DMS114 treated with DMSO at 0.1 percent for 48 hours (cell line): ENCODE measurements at regions not wholly inside any gene's neighbourhood (a gene's known extent, or its start where the extent isn't known, plus 50 kb on each side); places are given as distances from the start of the nearest gene placed in this dataset.

Experiments used
- DNase-seq: peaks from one replicate; lab custom pipeline; 2025; ENCODE audit not compliant: unreplicated experiment; lab: John Stamatoyannopoulos, UW

DNA sequence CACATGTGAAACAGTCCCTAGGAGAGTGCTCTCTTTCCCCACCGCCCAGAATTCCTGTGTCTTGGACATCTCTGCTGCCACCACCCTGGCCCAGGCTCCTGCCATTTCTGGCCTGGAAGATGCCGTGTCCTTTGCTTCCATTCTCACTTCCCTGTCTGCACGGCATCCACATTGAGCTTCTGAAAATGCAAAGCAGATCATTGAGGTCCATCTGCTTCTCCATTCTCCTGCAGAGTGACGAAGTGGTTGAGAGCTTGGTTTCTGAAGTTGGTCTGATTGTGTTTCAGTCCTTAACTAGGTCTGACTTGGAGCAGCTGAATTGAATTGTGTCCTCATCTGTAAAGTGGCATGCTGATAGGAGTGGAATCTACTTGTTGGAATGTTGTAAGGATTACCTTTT is 98.7 kb upstream of the MGAT5 start:
- DNase-seq = no peak

DNA sequence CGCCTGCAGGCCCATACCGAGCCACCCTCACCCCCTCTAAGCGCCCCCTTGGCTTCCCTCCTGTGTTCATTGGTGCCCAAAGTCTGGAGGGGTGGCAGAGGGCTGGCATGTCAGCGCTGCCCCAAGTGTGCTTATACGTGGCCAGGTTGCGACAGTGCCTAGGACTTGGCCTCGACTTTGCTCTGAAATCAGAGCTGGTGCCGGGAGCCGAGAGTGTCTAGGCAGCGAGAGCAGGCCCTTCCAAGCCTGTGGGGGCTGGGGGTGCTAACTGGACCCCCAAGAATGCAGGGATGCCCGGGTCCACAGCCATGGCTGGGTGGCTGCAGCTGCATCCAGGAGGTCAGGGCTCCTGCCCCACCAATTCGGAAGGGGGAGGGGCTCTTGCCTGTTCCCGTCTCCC is 95.6 kb upstream of the MGAT5 start:
- no peak for DNase-seq

DNA sequence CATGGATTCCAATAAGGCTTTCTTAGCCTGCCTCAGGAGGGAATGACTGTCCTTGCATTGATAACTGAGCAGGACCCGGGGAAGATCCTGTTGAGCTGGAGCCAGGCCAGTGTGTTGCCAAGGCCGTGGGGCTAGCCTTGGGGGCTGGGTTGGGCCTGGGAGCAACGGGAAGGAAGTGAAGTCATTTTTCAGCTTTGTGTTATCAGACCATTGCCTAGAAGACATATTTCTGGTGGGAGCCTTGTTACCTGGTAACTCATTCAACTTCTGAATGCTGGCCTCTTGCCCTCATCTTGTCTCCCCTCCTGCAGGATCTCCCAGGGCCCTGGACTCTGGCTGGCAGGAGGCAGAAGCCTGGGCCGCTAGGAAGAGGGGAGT is 92.7 kb upstream of the MGAT5 start:
- no peak for DNase-seq

DNA sequence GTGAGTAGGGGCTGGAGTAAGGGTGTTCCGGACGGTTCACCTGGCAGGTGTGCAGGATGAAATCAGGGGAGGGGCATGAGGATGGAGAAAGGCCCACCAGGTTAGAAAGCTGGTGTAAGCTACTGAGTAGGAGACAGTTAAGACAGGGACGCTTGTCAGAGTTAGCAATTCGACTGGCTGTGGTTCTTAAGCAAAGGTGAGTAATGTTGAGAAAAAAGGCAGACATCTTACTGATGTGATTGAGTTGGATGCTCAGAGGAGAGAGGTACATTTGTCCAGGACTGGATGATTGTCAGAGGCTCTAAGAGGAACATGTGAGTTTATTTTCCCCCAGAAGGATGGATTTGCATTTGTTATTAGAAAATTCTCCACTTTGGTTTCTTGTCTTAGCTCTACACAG is 90.5 kb upstream of the MGAT5 start:
- DNase-seq = no peak

DNA sequence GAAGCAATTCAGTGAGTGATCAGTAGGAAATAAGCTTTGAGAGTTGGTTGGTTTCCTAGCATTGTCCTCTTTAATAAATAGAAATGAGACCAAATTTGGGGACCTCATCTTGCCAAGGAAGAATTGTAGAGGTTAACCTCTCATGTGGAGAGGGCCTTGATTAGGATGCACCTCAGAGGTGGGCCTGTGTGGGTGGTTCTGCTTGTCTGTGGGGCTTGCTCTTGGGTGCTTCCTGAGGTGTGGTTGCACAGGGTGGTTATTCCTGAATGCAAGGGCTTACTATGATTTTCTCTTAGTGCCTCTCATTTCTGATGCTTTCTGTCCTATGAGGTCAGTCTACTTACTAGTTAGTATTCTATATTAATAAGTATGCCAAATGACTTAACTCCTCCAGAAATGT is 89.6 kb upstream of the MGAT5 start:
- DNase-seq = no peak

DNA sequence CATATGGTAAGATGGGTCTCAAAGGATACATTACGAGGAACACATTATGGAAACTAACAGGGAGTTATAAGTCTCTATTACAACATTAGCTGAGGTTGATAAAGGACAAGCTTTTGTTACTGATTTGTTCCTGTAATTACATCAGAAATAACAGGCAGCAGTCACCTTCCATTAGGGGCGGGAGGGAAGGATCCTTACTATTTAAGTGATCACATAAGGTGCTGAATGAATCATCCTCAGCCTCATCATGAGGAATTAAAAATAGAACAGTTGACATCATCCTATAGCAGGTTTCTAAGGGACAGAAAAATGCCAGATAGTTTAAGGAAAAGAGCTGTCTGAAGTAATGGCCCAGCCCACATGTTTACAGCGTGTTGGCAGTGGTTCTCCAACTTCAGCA is 86.9 kb upstream of the MGAT5 start:
- no peak for DNase-seq

DNA sequence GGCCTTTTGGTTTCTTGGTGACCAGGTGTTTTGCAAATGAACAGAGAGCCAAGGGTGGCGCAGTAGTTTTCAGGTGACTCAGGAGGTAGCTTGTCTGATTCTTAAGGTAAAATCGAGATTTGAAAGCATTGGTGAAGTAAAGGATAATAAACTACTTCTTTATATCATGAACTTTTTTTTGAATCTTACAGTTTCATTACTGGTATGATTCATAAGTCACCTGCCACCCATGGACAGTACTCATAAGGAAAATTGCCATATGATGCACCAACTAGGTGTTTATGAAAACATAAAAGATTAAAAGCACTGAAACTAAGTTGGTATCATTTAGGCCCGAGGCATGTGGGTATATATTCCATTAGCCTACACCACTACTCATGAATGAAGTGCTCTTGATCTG is 84.1 kb upstream of the MGAT5 start:
- no peak for DNase-seq

DNA sequence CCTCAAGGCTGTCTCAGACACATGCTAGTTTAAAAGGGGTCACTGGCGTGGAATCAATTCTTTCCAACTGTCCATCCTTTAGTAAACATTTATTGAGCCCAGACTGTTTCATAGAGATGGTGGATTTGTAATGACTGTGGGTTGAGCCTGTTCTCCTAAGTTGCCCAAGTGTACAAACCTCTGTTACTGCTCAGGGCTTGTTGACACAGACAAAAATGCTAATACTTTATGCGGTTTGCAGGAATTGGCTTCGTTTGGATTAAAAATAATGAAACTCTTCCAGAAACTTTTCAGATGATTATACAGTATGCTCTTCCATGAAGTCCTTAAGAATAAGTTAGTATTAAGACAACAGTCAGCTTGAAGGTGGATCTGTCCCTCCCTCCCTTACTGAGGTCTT is 83.6 kb upstream of the MGAT5 start:
- DNase-seq = no peak

DNA sequence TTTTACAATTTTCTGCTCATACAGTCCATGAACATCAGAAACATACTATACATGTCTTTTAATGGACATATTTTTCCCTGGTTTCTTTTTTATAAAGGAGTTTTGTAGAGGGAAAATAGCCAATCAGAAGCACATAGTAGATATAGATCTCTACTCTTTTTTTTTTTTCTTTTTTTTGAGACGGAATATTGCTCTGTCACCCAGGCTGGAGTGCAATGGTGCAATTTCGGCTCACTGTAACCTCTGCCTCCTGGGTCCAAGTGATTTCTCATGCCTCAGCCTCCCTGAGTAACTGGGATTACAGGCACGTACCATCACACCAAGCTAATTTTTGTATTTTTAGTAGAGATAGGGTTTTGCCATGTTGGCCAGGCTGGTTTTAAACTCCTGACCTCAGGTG is 83.2 kb upstream of the MGAT5 start:
- no peak for DNase-seq

DNA sequence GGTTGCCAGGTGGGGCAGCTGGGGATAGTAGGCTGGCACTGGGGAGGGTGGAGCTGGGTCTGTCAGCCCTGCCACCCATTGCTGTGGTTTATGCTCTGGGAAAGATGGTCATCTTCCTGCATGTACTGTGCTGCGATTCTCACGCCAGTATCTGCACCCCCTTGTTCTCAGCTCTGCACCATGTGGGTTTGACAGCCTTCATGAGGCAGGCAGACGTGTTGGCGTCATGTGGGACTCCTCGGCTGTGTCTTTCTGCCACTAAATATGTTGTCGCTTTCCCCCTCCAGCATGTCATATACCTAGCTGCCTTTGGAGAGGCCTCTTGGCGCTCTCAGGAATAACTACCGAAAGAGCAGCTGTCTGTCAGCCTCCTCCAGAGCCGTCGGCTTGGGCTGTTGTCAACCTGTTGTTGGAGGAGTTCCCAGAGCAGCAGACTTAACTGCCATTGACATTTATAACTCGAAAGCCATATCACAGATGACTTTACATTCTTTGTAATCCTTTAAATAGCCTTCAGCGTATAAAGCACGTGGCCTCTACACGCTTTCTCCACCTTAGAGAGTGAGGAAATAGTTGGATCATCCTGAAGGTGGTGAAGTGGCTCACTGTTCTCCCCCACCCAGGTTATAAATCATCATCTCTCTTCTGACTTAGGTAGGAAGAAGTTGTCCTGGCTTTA is 80.4 kb upstream of the MGAT5 start:
- DNase-seq = no peak

DNA sequence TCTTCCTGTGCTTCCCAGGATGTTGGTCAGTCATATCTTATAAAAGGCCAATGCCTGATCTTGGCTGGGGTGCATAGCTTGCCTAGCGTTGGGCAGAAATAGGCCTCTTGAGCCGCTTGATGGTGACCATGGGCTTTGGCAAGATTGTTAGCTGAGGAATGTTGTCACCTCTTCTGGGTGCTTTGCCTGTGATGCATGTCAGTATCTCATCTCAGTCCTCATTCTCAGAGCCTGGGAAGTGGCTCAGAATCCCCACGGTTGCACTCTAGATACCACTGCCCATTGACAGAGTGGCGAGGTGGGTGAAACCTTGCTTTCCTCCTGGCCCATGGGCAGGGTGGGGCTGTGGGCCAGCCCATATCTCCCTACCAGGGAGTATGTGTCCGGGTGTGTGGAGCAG is 79.2 kb upstream of the MGAT5 start:
- no peak for DNase-seq

DNA sequence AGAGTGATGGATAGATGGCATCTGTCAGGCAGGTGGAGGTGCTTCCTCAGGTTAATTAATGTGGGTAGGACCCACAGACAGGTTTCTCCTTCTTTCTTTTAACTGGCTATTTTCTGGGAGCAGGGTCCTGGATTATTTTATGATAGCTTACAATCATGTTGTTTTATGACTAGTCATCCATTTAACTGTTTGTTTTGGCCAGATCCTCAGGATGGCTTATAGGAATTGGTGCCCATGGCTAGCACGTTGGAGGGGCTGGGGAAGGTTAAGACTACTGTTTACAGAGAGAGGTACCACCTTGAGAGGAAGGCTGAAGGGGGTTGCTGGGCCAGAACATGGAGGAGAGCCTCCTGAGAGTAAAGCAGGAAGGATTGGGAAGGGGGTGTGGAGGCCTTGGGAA is 78.0 kb upstream of the MGAT5 start:
- no peak for DNase-seq

DNA sequence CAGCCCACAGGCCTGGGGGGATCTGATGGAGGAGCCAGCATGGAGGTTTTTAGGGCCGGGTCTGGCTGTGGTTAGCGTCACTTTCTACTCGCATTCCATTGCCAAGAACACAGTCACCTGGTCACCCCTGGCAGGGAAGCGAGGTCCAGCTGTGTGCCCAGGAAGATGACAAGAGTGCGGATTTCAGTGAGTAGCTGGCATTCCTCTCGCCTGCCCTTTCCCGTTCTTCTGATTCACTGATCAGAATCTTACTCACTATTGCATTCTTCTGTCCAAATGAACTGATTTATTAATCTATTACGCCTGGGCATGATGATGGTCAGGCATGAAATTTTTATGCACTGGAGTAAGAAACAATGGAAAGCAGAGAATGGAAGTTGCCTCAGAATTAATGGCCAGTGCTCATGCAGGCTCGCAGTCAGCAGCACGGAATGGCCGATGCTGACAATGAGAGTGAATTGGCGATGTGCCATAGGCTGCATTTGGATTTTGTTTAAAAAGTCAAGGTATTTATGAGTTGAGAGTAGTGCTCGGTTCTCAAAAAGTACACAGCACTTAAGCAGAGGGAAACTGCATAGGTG is 76.4 kb upstream of the MGAT5 start:
- no peak for DNase-seq

DNA sequence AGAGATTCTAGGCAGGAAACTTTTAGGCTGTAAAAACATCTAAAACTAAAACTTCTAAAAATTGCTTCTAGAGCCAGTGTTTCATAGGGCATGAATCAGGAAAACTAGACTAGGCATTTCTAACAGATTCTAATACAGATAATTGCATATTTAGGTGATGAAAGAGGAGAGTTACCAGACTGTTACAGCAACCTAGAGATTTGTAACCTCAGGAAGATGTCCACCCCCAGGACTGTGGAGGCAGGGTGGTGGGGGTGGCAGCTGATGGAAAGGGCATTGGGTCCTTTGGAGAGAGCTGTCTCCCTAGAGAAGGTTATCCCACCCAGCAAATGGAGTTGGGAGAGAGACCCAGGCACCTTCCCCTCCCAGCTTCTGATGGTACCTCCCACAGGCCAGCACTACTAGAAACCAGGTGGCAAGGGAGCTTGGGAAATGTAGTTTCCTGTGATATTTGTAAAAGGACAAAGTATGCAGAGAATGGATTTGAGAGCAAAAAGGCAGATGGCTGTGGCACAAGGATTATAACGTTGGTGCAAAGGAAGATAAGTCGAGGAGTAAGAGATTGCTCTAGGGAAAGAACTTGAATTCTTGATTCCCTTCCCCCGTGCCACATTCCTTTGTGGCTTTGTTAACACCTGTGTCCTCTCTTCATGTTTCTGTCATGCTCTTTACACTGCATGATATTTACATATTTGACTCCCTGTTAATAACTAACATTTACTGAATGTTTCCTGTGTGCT is 75.6 kb upstream of the MGAT5 start:
- no peak for DNase-seq

DNA sequence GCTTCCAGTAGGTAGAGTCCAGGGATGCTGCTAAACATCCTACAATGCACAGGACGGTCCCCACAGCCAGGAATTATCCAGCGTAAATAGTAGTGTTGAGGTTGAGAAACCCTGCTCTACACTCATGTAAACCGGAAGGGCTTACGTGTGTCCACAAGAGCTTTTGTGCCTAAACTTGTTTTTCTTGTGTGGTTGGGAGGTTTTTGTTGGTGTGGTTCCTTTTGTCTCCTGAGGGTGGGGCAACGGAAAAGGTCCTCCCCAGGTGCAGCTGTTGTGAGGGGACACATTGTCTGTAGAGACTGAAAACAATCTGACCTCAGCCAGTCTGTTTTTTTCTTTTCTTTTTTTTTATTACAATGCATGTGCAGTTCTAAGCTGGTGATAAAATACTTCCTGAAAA is 72.7 kb upstream of the MGAT5 start:
- DNase-seq = no peak

DNA sequence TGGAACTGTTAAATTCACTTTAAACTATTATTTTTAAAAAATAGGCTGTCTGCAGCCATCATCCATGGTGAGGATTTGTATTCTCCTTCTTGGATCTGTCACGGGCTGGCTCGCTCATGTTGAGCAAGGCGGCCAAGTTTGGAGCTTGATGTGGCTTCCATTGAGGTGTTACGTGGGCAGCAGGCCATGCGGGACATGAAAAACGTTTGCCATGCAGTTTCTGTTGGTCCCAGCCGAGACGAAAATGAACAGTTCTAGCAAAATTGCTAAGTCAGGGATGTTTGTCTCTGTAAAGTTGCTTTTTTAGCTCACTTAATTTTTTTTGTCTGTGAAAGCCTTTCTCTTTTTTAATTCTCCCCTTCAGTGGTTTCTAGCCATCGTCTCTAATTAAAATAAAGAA is 70.2 kb upstream of the MGAT5 start:
- no peak for DNase-seq

DNA sequence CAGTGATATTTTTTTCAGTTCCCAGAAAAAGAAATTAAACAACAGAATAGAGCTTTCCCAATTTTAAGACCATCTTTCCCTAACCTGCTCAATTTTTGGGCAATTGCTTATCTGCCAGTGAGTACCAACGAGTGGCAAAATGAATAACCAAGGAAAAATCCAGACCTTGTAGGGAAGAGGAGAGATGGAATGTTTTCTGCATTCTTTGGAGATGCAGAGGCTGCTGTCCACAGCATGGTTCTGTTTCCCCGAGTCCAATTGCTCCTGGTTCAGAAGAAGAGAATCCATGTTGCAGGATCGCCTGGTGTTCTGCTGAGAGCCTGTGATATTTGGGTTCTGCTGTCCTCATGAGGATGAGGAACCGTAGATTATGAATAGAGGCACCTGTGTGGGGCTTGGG is 68.2 kb upstream of the MGAT5 start:
- DNase-seq = no peak

DNA sequence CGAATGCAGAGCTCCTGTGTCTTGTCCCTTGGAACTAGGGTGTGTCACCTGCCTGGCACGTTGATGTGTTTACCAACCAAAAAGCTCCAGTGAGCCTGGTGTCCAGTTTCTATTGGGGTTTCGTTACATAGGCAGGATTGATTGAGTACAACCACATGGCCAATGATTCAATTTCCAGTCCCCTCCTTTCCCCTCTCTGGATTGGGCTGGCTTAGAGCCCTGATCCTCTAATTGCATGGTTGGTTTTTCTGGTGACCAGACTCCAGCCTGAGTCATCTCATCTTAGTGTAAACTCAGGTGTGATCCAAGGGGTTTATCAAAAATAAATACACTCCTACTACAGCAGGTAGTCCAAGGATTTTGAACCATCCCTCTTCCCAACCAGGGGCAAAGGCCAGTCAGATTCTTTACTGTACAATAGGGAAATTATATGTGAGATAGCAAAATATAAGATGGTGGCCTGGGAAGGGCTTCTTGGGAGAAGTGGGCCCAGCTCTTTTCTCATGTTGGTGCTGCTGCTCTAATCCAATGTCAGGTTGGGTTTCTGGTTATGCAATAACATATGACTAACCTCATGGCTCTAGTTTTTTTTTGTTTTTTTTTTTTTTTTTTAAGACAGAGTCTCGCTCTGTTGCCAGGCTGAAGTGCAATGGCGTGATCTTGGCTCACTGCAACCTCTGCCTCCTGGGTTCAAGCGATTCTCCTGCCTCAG is 64.7 kb upstream of the MGAT5 start:
- DNase-seq = no peak

DNA sequence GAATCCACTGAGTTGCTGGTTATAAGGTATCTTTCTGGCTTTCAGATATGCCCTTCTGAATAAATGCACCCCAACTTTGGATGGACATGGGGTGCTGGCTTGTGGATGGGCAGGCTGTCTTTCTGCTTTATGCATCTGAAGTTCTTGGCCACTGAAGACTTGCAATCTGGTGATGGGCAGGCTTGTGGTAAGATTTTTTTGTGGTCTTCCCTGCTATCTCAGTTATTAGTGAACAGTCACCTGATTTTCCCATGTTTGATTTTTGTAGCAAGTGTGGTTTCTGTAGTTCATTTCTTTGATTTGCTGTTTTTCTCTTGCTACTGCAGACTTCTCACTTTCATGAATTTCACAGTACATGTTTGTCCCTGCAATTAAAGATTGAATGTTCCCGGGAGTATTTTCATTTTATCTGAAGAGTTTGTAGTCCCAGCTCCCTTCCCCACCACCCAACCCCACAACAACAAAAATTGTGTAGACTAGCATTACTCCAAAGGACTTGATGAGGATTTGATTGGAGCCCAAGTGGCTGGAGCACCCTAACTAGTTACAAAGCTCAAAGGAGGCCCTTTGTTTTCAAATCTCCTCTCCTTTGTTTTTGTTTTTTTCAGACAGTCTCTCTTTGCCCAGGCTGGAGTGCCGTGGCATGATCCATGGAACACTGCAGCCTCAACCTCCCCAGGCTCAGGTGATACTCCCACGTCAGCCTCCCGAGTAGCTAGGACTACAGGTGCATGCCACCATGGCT is 63.6 kb upstream of the MGAT5 start:
- no peak for DNase-seq

DNA sequence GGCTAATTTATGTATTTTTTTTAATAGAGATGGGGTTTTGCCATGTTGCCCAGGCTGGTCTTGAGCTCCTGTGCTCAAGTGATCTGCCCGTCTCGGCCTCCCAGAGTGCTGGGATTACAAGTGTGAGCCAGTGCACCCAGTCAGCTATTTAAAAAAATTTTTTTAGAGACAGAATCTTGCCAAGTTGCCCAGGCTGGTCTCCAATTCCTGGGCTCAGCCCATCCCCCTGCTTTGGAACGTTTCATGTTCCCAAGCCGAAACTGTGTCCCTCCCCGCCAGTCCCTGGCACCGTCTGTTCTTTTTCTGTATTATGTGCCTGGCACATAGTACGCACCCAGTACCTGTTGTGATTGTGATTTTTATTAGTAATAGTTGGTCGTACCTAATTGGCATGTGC is 63.1 kb upstream of the MGAT5 start:
- no peak for DNase-seq

DNA sequence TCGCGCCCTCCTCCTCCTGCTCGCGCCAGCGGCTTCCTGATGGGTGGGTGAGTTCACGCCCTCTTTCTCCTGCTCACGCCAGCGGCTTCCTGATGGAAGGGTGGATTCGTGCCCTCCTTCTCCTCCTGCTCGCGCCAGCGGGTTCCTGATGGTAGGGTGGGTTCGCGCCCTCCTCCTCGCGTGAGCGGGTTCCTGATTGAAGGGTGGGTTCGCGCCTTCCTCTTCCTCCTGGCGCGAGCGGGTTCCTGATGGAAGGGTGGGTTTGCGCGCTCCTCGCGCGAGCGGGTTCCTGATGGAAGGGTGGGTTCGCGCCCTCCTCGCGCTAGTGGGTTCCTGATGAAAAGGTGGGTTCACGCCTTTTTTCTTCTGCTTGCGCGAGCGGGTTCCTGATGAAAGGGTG is 62.0 kb upstream of the MGAT5 start:
- DNase-seq = no peak
